HG02981 (cell line): ENCODE measurements at regions not wholly inside any gene's neighbourhood (a gene's known extent, or its start where the extent isn't known, plus 50 kb on each side); places are given as distances from the start of the nearest gene placed in this dataset.
"Not testable (repeated sequence)": the region's sequence is repeated elsewhere in the genome, so short reads cannot be mapped to it uniquely, and the experiment has no call there.

Experiments
- ATAC-seq: cut with Tn5 transposase; IDR thresholded peaks from one replicate; pipeline ENCODE4 v1.9.1; 2021; ENCODE audit warnings: mild to moderate bottlenecking, moderate library complexity; ENCODE audit not compliant: unreplicated experiment

- ATAC-seq, result no peak
These were observed 155.4 kb downstream of the SEC23IP start for GRCh38 chr10:120047926-120048325.

- no peak for ATAC-seq
These were observed 155.9 kb downstream of the SEC23IP start for GRCh38 chr10:120048391-120048790.

- ATAC-seq, result no peak
These were observed 159.1 kb downstream of the SEC23IP start for GRCh38 chr10:120051671-120052070.

- no peak for ATAC-seq
These were observed 160.6 kb downstream of the SEC23IP start for GRCh38 chr10:120052964-120053702.

- not testable (repeated sequence) for ATAC-seq
These were observed 167.3 kb downstream of the SEC23IP start for GRCh38 chr10:120059790-120060189.

- ATAC-seq, result no peak
These were observed 174.9 kb downstream of the SEC23IP start for GRCh38 chr10:120067427-120067826.

- ATAC-seq, result no peak
These were observed 177.2 kb downstream of the SEC23IP start for GRCh38 chr10:120069700-120070099.

- no peak for ATAC-seq
These were observed 182.8 kb downstream of the SEC23IP start for GRCh38 chr10:120075349-120075748.

- ATAC-seq, result no peak
These were observed 184.6 kb downstream of the SEC23IP start for GRCh38 chr10:120076996-120077706.

GRCh38 chr10:120077707-120078492 is 185.4 kb downstream of the SEC23IP start:
- ATAC-seq, result no peak

GRCh38 chr10:120085096-120085796 is 192.7 kb downstream of the SEC23IP start:
- no peak for ATAC-seq

GRCh38 chr10:120086066-120086465 is 193.5 kb downstream of the SEC23IP start:
- ATAC-seq, result no peak

GRCh38 chr10:120087109-120087508 is 194.6 kb downstream of the SEC23IP start:
- no peak for ATAC-seq

- ATAC-seq, result no peak
These were observed 203.3 kb downstream of the SEC23IP start for GRCh38 chr10:120095875-120096274.

GRCh38 chr10:120097766-120098165 is 205.2 kb downstream of the SEC23IP start:
- ATAC-seq, result no peak

- ATAC-seq, result no peak
These were observed 205.9 kb downstream of the SEC23IP start for GRCh38 chr10:120098232-120098930.

GRCh38 chr10:120103738-120104560 is 211.4 kb downstream of the SEC23IP start:
- ATAC-seq, result no peak

- ATAC-seq, result no peak
These were observed 212.5 kb downstream of the SEC23IP start for GRCh38 chr10:120105001-120105400.

GRCh38 chr10:120105492-120105891 is 213.0 kb downstream of the SEC23IP start:
- ATAC-seq, result no peak
